HG03066 (cell line): ENCODE measurements at regions not wholly inside any gene's neighbourhood (a gene's known extent, or its start where the extent isn't known, plus 50 kb on each side); places are given as distances from the start of the nearest gene placed in this dataset.

Source experiments
- ATAC-seq: cut with Tn5 transposase; IDR thresholded peaks from one replicate; pipeline ENCODE4 v1.9.1; 2021; ENCODE audit warnings: low read depth; ENCODE audit not compliant: unreplicated experiment

- no peak for ATAC-seq
Measured at GRCh38 chr12:125303337-125303736, 238.1 kb downstream of the AACS start.

GRCh38 chr12:125304029-125304428, 238.8 kb downstream of the AACS start:
- no peak for ATAC-seq

- no peak for ATAC-seq
Measured at GRCh38 chr12:125305231-125305630, 240.0 kb downstream of the AACS start.

- no peak for ATAC-seq
Measured at GRCh38 chr12:125310461-125310860, 245.2 kb downstream of the AACS start.

- ATAC-seq: no peak
Measured at GRCh38 chr12:125311050-125311449, 245.8 kb downstream of the AACS start.

- no peak for ATAC-seq
Measured at GRCh38 chr12:125312471-125312870, 247.2 kb downstream of the AACS start.

GRCh38 chr12:125314051-125314755, 249.0 kb downstream of the AACS start:
- no peak for ATAC-seq

GRCh38 chr12:125315771-125316170, 250.5 kb downstream of the AACS start:
- no peak for ATAC-seq

GRCh38 chr12:125320177-125320576, 254.9 kb downstream of the AACS start:
- ATAC-seq: no peak

GRCh38 chr12:125324861-125325490, 259.7 kb downstream of the AACS start:
- no peak for ATAC-seq

- no peak for ATAC-seq
Measured at GRCh38 chr12:125329239-125330102, 264.2 kb downstream of the AACS start.

GRCh38 chr12:125330645-125331341, 265.6 kb downstream of the AACS start:
- ATAC-seq: no peak

GRCh38 chr12:125331342-125332052, 266.3 kb downstream of the AACS start:
- no peak for ATAC-seq

- no peak for ATAC-seq
Measured at GRCh38 chr12:125332900-125333299, 267.7 kb downstream of the AACS start.

GRCh38 chr12:125336246-125336645, 271.0 kb downstream of the AACS start:
- ATAC-seq: no peak

- no peak for ATAC-seq
Measured at GRCh38 chr12:125340791-125341190, 275.6 kb downstream of the AACS start.

- no peak for ATAC-seq
Measured at GRCh38 chr12:125341422-125341821, 276.2 kb downstream of the AACS start.

GRCh38 chr12:125343649-125344048, 278.4 kb downstream of the AACS start:
- no peak for ATAC-seq

- ATAC-seq: no peak
Measured at GRCh38 chr12:125346362-125346761, 281.1 kb downstream of the AACS start.

GRCh38 chr12:125351788-125352187, 286.6 kb downstream of the AACS start:
- no peak for ATAC-seq
